ENCODE measurements at regions not wholly inside any gene's neighbourhood (a gene's known extent, or its start where the extent isn't known, plus 50 kb on each side); places are given as distances from the start of the nearest gene placed in this dataset.
"Not testable (repeated sequence)": the region's sequence is repeated elsewhere in the genome, so short reads cannot be mapped to it uniquely, and the experiment has no call there.

GRCh38 chr2:142649581-142649980 lies 227.9 kb upstream of the KYNU start:
- DNase-seq (ENCODE audit: low spot score): no peak

DNA sequence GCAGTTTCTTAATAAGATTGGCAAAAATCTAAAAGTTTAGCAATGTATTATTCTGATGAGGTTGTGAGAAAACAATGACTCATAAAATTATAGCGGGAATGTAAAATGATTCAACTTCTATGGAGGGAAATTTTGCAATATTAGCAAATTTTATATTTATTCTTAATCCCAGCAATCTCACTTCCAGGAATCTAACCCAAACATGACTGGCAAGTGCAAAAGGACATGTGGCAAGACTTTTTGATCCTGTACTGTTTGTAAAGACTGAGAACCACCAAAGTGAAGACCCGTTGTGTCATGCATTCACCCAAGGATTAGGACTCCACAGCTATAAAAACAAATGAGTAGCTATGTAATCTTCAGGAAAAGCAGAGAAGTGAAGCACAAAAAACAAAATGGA lies 234.8 kb upstream of the KYNU start:
- DNase-seq (ENCODE audit: low spot score): no peak

DNA sequence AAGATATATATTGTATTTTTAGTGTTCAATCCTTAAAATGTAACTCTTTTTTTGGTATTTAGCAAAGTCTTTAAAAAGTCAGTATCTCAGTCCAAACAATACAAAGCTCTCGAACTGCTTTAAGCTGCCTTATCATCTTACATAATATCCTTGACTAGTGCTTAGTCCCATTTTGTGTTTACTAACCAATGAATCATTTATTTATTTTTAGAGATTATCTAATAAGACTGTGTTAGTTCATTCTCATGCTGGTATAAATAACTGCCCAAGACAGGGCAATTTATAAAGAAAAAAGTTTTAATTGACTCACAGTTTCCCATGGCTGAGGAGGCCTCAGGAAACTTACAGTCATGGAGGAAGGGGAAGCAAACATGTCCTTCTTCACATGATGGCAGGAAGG lies 248.3 kb upstream of the KYNU start:
- DNase-seq (ENCODE audit: low spot score): no peak

- DNase-seq (ENCODE audit: low spot score): no peak
These were observed 256.2 kb upstream of the KYNU start for GRCh38 chr2:142621287-142621686.

DNA sequence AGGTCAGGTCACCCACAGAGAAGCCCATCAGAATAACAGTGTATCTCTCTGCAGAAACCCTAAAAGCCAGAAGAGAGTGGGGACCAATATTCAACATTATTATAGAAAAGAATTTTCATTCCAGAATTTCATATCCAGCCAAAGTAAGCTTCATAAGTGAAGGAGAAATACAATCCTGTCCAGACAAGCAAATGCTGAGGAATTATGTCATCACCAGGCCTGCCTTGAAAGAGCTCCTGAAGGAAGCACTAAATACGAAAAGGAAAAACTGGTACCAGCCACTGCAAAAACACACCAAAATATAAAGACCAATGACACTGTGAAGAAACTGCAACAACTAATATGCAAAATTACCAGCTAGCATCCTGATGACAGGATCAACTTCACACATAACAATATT lies 260.0 kb upstream of the KYNU start:
- DNase-seq (ENCODE audit: low spot score): no peak

DNA sequence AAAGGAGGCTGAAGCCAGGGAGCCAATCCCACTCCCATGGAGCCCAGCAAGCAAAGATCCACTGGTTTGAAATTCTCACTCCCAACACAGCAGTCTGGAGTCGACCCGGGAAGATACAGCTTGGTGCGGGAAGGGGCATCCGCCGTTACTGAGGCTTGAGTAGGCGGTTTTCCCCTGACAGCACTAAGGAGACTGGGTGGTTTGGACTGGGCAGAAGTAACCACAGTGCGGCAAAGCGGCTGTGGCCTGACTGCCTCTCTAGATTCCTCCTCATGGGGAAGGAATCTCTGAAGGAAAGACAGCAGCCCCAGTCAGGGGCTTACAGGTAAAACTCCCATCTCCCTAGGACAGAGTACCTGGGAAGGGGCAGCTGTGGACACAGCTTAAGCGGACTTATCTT lies 261.6 kb upstream of the KYNU start:
- no peak for DNase-seq (ENCODE audit: low spot score)

DNA sequence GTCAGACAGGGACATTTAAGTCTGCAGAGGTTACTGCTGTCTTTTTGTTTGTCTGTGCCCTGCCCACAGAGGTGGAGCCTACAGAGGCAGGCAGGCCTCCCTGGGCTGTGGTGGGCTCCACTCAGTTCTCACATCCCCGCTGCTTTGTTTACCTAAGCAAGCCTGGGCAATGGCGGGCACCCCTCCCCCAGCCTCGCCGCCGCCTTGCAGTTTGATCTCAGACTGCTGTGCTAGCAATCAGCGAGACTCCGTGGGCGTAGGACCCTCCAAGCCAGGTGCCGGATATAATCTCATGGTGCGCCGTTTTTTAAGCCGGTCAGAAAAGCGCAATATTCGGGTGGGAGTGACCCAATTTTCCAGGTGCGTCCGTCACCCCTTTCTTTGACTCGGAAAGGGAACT lies 264.3 kb upstream of the KYNU start:
- not testable (repeated sequence) for DNase-seq (ENCODE audit: low spot score)

- no peak for DNase-seq (ENCODE audit: low spot score)
These were observed 272.0 kb upstream of the KYNU start for GRCh38 chr2:142605421-142605820.

DNA sequence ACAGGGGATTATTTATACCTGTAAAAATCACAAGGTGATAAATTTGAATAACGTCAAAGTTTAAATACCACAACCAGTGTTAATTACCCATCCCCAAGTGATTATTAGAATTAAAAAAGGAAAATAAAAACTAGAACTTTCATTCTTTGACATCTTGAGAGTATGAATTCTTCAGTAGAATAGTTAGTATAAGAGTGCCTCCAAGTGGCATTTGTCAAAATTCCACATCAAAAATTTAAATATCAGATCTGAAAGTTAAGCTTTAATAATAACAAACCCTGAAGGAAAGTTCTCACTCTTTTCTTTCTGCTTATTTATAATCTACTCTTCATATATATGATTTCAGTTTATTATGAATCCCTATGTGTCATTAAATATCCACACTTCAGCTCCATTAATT lies 273.7 kb upstream of the KYNU start:
- peak; percentile 20 for DNase-seq (ENCODE audit: low spot score)

DNA sequence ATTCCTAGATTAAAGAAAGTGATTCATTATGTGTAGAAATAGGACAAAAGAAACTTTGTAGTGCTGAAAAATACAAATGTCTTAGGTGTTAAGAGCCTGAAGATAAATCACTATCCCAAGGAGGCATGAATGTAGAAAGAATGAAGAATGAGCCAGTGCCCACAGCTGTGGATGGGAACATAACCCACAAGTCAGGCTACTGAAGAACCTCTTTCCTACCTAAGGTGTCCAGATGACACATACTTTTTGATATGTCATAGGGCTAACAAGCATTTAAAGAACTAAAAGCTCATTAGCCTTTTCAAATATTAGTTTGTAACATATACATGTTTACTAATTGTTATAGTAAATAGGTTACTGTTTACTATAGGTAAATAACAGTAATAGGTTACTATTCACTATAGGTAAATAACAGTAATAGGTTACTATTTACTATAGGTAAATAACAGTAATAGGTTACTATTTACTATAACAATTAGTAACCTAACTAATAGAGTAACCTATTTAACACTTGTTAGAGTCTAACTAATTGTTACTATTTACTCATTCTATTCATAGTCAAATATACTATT lies 275.0 kb upstream of the KYNU start:
- DNase-seq (ENCODE audit: low spot score): no peak

- DNase-seq (ENCODE audit: low spot score): no peak
These were observed 275.7 kb upstream of the KYNU start for GRCh38 chr2:142601794-142602193.

- no peak for DNase-seq (ENCODE audit: low spot score)
These were observed 278.0 kb upstream of the KYNU start for GRCh38 chr2:142599504-142599903.

DNA sequence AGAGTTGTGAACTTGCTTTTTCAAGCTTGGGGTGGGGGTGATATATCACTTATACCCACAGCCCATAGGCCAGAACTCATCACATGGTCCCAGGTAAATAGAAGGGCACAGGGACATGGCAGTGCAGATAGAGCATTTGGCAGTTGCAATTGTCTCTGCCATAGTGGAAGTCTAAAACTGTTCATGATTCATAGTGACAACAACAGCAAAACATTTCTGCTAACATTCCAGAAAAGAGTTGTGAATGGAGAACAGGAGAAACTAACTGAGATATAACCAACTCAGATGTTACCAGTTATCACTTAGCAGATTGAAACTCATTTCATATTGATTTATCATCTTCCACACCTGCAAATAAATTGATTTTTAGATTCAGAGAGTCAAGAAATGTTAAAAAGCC lies 278.6 kb upstream of the KYNU start:
- no peak for DNase-seq (ENCODE audit: low spot score)

GRCh38 chr2:142596334-142597088 lies 281.0 kb upstream of the KYNU start:
- no peak for DNase-seq (ENCODE audit: low spot score)

GRCh38 chr2:142594935-142595334 lies 282.5 kb upstream of the KYNU start:
- no peak for DNase-seq (ENCODE audit: low spot score)

GRCh38 chr2:142592171-142592570 lies 285.3 kb upstream of the KYNU start:
- DNase-seq (ENCODE audit: low spot score): no peak

DNA sequence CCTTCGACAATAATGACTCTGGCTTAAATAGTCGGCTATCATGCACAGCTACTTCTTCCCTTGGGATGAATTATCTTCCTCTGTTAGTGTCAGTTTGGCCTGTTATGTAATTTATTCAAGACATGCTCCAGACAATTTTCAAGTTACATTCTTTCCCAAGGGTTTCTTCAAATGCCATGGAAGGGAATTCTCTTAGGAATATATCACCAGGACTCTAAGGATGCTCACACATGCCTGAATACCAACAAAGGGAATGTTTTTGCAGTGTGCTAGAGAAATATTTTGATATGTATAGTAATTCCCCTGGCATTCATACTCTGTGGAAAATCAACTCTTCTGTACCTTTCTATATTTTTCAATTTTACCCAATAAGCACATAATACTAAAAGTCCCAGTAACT lies 286.0 kb upstream of the KYNU start:
- no peak for DNase-seq (ENCODE audit: low spot score)

GRCh38 chr2:142588269-142588668 lies 289.2 kb upstream of the KYNU start:
- DNase-seq (ENCODE audit: low spot score): no peak

GRCh38 chr2:142586693-142587580 lies 290.5 kb upstream of the KYNU start:
- DNase-seq (ENCODE audit: low spot score): no peak

- DNase-seq (ENCODE audit: low spot score): no peak
These were observed 291.7 kb upstream of the KYNU start for GRCh38 chr2:142585785-142586184.

GRCh38 chr2:142582317-142582716 lies 295.1 kb upstream of the KYNU start:
- DNase-seq (ENCODE audit: low spot score): peak; percentile 10

DNA sequence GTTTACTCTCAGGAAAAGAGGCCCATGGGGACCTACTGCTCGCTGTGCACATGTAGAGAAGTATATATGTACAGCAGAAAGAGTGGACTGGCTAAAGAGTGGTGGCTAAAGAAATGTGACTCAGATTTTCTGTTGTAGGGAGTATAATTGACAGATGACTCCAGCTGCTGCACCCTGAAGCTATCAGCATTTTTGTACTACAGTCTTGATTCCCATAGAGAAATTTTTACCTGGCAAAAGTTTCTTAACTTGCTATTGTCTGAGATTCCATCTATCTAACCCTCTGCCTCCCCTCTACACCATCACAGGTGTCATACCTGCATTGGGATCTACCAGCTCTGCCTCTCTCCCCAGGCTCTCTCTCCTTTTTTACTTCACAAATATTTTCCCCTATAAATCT lies 296.0 kb upstream of the KYNU start:
- DNase-seq (ENCODE audit: low spot score): no peak

DNA sequence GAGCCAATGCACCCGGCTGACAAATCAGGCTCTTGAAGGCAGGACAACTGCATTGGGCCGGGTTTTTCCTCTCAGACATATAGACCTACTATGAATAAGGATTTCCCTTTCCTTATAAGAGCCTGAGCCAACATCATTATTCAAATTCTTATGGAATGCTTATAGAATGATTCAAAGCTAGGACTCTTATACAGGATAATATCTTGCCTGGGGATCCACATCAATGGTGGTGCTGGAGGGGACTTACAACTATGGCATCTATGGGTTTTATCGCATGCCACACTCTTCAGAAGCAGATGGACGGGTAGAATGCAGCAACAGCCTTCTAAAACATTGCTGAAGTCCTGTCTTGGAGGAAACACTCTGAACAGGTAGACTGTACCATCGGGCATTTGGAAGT lies 296.8 kb upstream of the KYNU start:
- no peak for DNase-seq (ENCODE audit: low spot score)
